OCI-LY7 (cell line): ENCODE measurements at regions not wholly inside any gene's neighbourhood (a gene's known extent, or its start where the extent isn't known, plus 50 kb on each side); places are given as distances from the start of the nearest gene placed in this dataset.

Source experiments
- BruUV-seq: library from RNA; stranded (reverse); fragments of 400-500 nt; replicated peaks from 2 replicates; lab custom pipeline; 2021; lab: Mats Ljungman, UMichigan
- CTCF ChIA-PET: fragments of 300-600 bp; sonication (Branson Sonifier 250); formaldehyde crosslinking; loops from one replicate; lab custom pipeline; 2022; ENCODE audit warnings: antibody characterized with exemption; ENCODE audit not compliant: unreplicated experiment; lab: Charles Lee
- POLR2A ChIA-PET: fragments of 300-600 bp; sonication (Branson Sonifier 250); formaldehyde crosslinking; loops from one replicate; lab custom pipeline; 2022; ENCODE audit warnings: antibody characterized with exemption; lab: Charles Lee
- DNase-seq: peaks from one replicate; pipeline ENCODE4 v3.0.0-alpha.2; 2015; ENCODE audit warnings: low spot score
- H2AFZ ChIP-seq: fragments of 200-600 bp; sonication (generic), shearing (Covaris generic); 2 replicates; pipeline ENCODE4 v1.6.1; 2014; ENCODE audit warnings: mild to moderate bottlenecking, antibody characterized with exemption, low read length, moderate library complexity
- H3K27ac ChIP-seq: fragments of 200-600 bp; sonication (generic); 2 replicates; pipeline ENCODE4 v1.5.1; 2014; ENCODE audit warnings: mixed run types, low read depth, mild to moderate bottlenecking, moderate library complexity, low read length, inconsistent platforms; ENCODE audit not compliant: poor library complexity, severe bottlenecking
- H3K36me3 ChIP-seq: fragments of 200-600 bp; sonication (generic); 2 replicates; pipeline ENCODE4 v1.6.1; 2014; ENCODE audit warnings: mild to moderate bottlenecking, antibody characterized with exemption, low read length, moderate library complexity, mixed read lengths; ENCODE audit not compliant: insufficient read depth
- H3K4me1 ChIP-seq: fragments of 200-600 bp; sonication (generic); 2 replicates; pipeline ENCODE4 v1.5.1; 2014; ENCODE audit warnings: mild to moderate bottlenecking, low read length; ENCODE audit not compliant: insufficient read depth, poor library complexity, severe bottlenecking
- H3K4me2 ChIP-seq: fragments of 200-600 bp; sonication (generic); 2 replicates; pipeline ENCODE4 v1.6.1; 2014; ENCODE audit warnings: mild to moderate bottlenecking, low read length
- H3K4me3 ChIP-seq: fragments of 200-600 bp; sonication (generic); 2 replicates; pipeline ENCODE4 v1.5.1; 2014; ENCODE audit warnings: mild to moderate bottlenecking, low read depth, low read length; ENCODE audit not compliant: poor library complexity, severe bottlenecking
- H3K79me2 ChIP-seq: fragments of 200-600 bp; sonication (generic); 2 replicates; pipeline ENCODE4 v1.6.1; 2016; ENCODE audit warnings: low read depth, mild to moderate bottlenecking, low read length, moderate library complexity, mixed read lengths; ENCODE audit not compliant: insufficient read depth
- H3K9me2 ChIP-seq: fragments of 200-600 bp; sonication (generic); 2 replicates; pipeline ENCODE4 v1.6.1; 2016; ENCODE audit warnings: mild to moderate bottlenecking, low read length, mixed read lengths; ENCODE audit not compliant: insufficient read depth
- H3K9me3 ChIP-seq: fragments of 200-600 bp; sonication (generic); 2 replicates; pipeline ENCODE4 v1.6.1; 2014; ENCODE audit warnings: mild to moderate bottlenecking, mixed run types, low read length, mixed read lengths
- H4K20me1 ChIP-seq: fragments of 200-600 bp; sonication (generic); 2 replicates; pipeline ENCODE4 v1.6.1; 2014; ENCODE audit warnings: mild to moderate bottlenecking, antibody characterized with exemption, low read length, moderate library complexity, mixed read lengths; ENCODE audit not compliant: insufficient read depth
- CTCF ChIP-seq: fragments of 200-600 bp; sonication (generic); conservative IDR thresholded peaks from 2 replicates; pipeline ENCODE4 v1.5.1; 2014; ENCODE audit warnings: mild to moderate bottlenecking, antibody characterized with exemption, low read length, moderate library complexity, mixed read lengths
- EZH2phosphoT487 ChIP-seq: fragments of 200-600 bp; sonication (generic); IDR thresholded peaks from 2 replicates; pipeline ENCODE4 v1.6.1; 2018; ENCODE audit warnings: low read depth, borderline replicate concordance, mild to moderate bottlenecking, mixed run types, antibody characterized with exemption, low read length, moderate library complexity, mixed read lengths
- intact Hi-C: fragments of 100-400 bp; cut with micrococcal nuclease; formaldehyde crosslinking; loops from one replicate; pipeline ENCODE4 v1.10.0; 2022; ENCODE audit not compliant: unreplicated experiment

GRCh38 chr2:180411661-180412060 lies 404.6 kb upstream of the CWC22 start:
- Histone ChIP-seq H3K36me3 (no peaks in the 10 kb centered on the region), H3K27ac (no peak overlapping the region), H3K4me3 (no peak overlapping the region), H3K79me2 (no peaks in the 10 kb centered on the region), H3K4me2 (no peak overlapping the region), H4K20me1 (no peaks in the 10 kb centered on the region), H3K9me2 (no peaks in the 10 kb centered on the region), H2AFZ (no peak overlapping the region), H3K9me3 (no peaks in the 10 kb centered on the region), H3K4me1 (no peaks in the 10 kb centered on the region)
- DNase-seq = no peak
- TF ChIP-seq EZH2phosphoT487 = no peak
- TF ChIP-seq CTCF = no peak
- POLR2A ChIA-PET = interaction anchor here (0.7 to 1.7 kb wide), 2 partner anchors 11 to 1404 kb away, joined by 3 to 7 read pairs; no protein-coding TSS in a partner anchor
- CTCF ChIA-PET = no interaction called here
- intact Hi-C loops = no loop called here
- BruUV-seq = no TSS peak

GRCh38 chr2:180406687-180407086 lies 399.6 kb upstream of the CWC22 start:
- H3K9me2 ChIP-seq = no peaks in the 10 kb centered on the region
- H3K9me3 ChIP-seq = no peaks in the 10 kb centered on the region
- H3K27ac ChIP-seq = no peak overlapping the region
- H4K20me1 ChIP-seq = no peaks in the 10 kb centered on the region
- H3K4me1 ChIP-seq = no peaks in the 10 kb centered on the region
- no peak for DNase-seq
- ChIA-PET CTCF (no interaction called here), POLR2A (no interaction called here)
- TF ChIP-seq EZH2phosphoT487 (no peak), CTCF (no peak)
- no peaks in the 10 kb centered on the region for H3K36me3 ChIP-seq
- H3K4me2 ChIP-seq = no peak overlapping the region
- H3K79me2 ChIP-seq = no peaks in the 10 kb centered on the region
- no peak overlapping the region for H2AFZ ChIP-seq
- no TSS peak for BruUV-seq
- H3K4me3 ChIP-seq = no peak overlapping the region
- intact Hi-C loops = no loop called here

- ChIA-PET CTCF (no interaction called here), POLR2A (interaction anchor here (1.0 kb wide), 1 partner anchor 27 kb away, joined by 4 read pairs; no protein-coding TSS in a partner anchor)
- no peak for TF ChIP-seq CTCF
- TF ChIP-seq EZH2phosphoT487 = no peak
- no peak overlapping the region for H2AFZ ChIP-seq
- no peak overlapping the region for H3K4me3 ChIP-seq
- H3K27ac ChIP-seq = no peak overlapping the region
- H4K20me1 ChIP-seq = no peaks in the 10 kb centered on the region
- BruUV-seq = no TSS peak
- no peak for DNase-seq
- H3K4me2 ChIP-seq = no peak overlapping the region
- no peaks in the 10 kb centered on the region for H3K79me2 ChIP-seq
- no peaks in the 10 kb centered on the region for H3K9me3 ChIP-seq
- intact Hi-C loops = no loop called here
- H3K4me1 ChIP-seq = no peaks in the 10 kb centered on the region
- H3K9me2 ChIP-seq = no peaks in the 10 kb centered on the region
- H3K36me3 ChIP-seq = no peaks in the 10 kb centered on the region
These were observed 398.4 kb upstream of the CWC22 start for GRCh38 chr2:180405520-180405919.
